ENCODE measurements at regions not wholly inside any gene's neighbourhood (a gene's known extent, or its start where the extent isn't known, plus 50 kb on each side); places are given as distances from the start of the nearest gene placed in this dataset.

DNA sequence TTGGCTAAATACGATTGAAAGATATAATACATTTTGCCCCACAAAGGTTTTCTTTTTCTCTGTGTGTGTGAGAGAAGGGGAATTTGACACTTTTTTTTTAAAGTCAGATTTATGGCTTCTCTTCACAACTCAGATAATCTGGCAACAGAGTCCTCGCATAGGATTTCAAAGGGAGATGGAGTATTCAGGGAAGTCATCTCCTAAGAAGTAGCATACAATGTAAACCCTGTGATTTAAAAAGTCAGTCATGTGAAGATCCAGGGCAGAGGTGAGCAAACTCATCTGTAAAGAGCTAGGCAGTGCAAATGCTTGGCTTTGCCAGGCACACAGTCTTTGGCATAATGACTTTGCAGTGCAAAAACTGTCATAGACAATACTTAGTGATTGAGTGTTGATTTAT is 1526.3 kb downstream of the AACS start:
- no peak for DNase-seq (ENCODE audit: low read depth)

GRCh38 chr12:126601184-126602170 is 1536.2 kb downstream of the AACS start:
- no peak for DNase-seq (ENCODE audit: low read depth)

DNA sequence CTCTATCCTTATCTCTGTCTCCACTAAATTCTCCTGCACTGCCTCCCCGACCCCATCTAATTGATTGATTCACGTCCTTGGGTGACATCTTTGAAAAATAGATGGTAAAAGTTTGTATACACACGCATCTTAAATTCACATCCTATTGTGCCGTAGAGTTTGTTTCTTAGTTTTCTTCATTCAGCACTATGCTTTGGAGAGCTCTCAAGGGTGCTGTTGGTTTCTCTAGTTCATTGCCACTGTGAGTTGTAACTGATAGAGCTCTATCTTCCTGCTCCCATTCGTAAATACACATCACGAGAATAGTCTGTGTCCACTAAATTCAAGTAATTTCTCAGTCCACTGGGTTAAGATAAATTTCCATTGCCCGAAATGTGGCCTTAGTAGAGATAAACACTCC is 1537.4 kb downstream of the AACS start:
- no peak for DNase-seq (ENCODE audit: low read depth)

- DNase-seq (ENCODE audit: low read depth) = no peak
Measured at GRCh38 chr12:126607157-126607556, 1541.9 kb downstream of the AACS start.

DNA sequence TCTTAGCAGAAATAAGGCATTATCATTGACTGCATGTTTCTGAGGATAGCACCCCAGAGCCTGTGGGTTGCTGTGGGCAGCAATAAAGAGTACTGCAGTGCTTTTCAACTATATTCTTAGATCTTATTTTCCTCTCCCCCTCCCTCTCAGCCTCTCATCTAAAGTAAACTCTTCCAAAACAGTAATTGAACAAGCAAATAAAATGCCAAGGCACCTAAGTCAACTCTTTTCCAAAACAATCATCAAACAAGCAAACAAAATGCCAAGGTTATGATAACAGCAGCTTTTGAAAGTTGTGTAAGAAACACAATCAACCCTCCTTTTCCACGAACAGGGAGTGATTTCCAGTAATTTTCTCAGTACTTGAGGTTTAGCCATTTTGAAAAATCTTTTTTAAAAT is 1542.6 kb downstream of the AACS start:
- DNase-seq (ENCODE audit: low read depth) = no peak

DNA sequence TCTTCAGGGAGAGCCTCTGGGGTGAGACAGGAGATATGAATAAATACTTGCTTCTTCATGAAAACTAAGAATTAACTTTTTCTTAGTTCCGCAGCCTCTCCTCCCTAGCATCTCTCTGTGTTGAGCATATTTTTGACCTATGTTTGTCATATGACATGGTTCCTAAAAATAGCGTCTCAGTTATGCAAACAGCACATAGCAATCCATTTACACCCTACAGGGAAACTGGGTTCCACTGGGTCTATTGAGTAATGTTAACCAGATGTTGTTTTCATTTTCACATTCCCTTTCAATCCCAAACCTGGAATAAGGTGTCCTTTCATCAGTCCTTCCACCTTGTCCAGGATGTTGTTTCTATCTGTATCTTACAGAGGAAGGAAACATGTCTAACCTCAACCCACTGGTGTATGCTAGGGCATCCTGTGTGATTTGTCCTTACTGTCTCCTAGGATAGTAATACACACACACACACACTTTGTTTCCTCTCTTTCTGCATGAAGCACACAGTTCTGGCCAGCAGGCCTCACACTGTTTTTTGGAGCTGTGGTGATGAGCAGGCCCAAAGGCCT is 1543.5 kb downstream of the AACS start:
- DNase-seq (ENCODE audit: low read depth) = no peak

- no peak for DNase-seq (ENCODE audit: low read depth)
Measured at GRCh38 chr12:126616441-126616840, 1551.2 kb downstream of the AACS start.

GRCh38 chr12:126617312-126617711 is 1552.1 kb downstream of the AACS start:
- DNase-seq (ENCODE audit: low read depth) = no peak

- DNase-seq (ENCODE audit: low read depth) = no peak
Measured at GRCh38 chr12:126627596-126627995, 1562.4 kb downstream of the AACS start.

- no peak for DNase-seq (ENCODE audit: low read depth)
Measured at GRCh38 chr12:126636821-126637220, 1571.6 kb downstream of the AACS start.

DNA sequence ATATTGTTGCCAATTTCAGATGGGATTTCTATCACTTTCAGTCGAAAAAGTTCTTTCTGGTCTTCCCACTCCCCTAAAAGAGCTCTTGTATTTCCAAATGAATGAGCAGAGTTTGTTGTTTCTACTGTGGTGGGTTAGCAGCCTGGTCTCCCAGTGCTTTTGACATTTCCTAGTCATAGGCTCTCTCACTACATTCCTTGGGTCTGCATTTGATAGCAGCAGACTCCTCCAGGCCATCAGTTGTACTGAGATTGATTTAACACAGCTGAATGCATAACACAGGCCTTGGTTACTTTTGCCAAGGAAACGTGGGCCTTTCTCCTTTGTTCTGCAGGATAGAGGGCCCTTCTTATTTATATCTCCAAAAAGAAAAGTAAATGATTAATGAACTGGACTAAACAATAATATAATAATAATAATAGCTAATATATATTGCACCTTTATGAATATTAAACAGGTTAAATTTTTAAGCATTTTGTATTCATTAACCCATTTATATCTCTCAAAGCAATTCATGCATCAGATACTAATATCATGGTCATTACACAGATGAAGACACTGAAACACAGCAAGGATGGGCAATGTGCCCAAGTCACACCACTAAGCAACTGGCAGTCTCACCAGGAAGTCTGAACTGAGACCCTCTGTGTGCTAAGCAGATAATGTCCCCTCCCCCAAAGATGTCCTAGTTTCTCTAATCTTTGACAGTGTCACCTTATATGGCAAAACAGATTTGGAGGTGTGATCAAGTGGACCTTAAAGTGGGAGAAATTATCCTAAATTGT is 1579.2 kb downstream of the AACS start:
- no peak for DNase-seq (ENCODE audit: low read depth)

DNA sequence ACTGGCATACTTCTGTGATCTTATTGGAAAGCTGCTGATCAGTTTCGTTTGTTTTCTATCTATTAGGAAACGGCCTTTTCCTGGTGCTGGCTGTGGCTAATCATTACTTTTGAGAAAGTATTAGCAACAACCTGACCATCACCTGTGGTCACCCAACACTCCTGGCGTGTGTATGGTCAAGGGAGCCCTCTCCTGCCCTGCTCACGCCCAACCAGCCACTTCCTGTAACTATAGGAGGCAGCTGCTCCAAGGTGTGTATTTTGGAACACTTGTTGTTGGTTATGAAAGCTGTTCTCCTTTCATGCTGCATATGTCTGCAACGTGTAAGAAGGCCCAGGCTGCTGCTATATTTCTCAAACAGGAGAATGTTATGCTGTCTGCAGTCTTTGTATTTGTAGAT is 1582.8 kb downstream of the AACS start:
- DNase-seq (ENCODE audit: low read depth) = no peak

GRCh38 chr12:126651133-126651532 is 1585.9 kb downstream of the AACS start:
- no peak for DNase-seq (ENCODE audit: low read depth)

GRCh38 chr12:126663304-126664094 is 1598.3 kb downstream of the AACS start:
- peak; percentile 8 for DNase-seq (ENCODE audit: low read depth)

- peak; percentile 52 for DNase-seq (ENCODE audit: low read depth)
Measured at GRCh38 chr12:126667339-126667738, 1599.6 kb upstream of the TMEM132C start.

DNA sequence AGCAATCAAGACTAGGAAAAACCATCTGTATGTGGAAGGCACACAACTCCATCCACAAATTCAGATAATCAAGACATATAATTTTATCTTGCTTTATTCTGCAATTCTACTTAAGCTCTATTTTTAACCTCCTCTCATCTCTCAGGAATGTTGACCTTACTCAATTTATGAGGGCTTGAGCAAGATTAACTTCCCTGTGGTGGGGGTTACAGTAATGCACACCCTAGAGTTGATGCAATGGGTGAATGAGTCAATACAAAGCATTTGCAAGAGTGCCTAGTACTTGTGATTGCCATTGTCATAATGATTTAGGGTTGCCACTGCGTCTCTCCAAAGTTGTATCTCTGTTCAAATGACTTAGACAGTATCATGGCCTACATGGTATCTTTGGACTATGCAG is 1598.4 kb upstream of the TMEM132C start:
- DNase-seq (ENCODE audit: low read depth) = peak; percentile 70

GRCh38 chr12:126668961-126669360 is 1598.0 kb upstream of the TMEM132C start:
- peak; percentile 19 for DNase-seq (ENCODE audit: low read depth)

- DNase-seq (ENCODE audit: low read depth) = no peak
Measured at GRCh38 chr12:126676434-126676833, 1590.5 kb upstream of the TMEM132C start.

- no peak for DNase-seq (ENCODE audit: low read depth)
Measured at GRCh38 chr12:126681676-126682075, 1585.3 kb upstream of the TMEM132C start.

GRCh38 chr12:126684703-126685102 is 1582.3 kb upstream of the TMEM132C start:
- DNase-seq (ENCODE audit: low read depth) = no peak

DNA sequence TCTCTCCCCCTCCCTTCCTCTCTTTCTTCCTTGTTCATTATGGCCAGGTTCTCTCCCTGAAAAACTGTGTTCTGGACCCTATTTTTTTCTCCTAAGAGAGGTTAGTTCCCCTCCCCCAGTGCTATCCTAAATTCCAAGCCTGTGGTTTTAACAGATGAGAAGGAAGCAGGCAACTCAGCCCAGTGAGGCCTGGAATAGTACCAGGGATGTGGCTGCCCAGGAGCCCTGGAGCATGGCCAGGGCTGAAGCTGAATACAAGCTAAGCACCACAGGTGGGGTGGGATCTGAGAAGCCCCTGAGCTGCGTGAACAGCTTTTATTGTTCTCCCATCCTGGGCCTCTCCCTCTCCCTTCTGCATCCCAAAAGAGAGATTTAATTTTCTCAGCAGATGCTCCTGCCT is 1581.3 kb upstream of the TMEM132C start:
- no peak for DNase-seq (ENCODE audit: low read depth)

DNA sequence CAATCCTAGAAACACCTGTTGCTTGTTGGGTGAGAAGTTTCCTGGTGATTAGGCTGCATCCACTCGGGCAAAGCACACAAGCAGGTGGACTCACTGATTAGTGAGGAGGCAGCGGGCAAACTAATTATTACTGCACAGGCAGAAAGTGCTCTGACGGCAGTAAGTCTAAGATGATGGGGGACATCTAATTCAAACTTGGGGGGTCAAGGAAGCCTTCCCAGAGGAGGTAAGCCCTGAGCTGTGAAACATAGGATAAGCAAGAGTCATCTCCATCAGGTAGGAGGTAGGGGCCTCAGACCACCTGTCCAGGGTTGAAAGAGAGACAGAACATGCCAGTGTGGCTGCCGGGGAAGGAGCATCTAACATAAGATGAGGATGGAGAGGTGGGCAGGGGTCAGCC is 1578.4 kb upstream of the TMEM132C start:
- DNase-seq (ENCODE audit: low read depth) = no peak
